ENCODE measurements at regions not wholly inside any gene's neighbourhood (a gene's known extent, or its start where the extent isn't known, plus 50 kb on each side); places are given as distances from the start of the nearest gene placed in this dataset.
A peak's percentile ranks its signal among the peaks of the same experiment; 100 is the strongest.

- DNase-seq: no peak
- no peak for TF ChIP-seq CTCF (IDR thresholded peaks at IDR 0.05)
- no peak for ATAC-seq
- Histone ChIP-seq H3K27me3 (no peaks in the 10 kb centered on the region), H3K4me1 (no peaks in the 10 kb centered on the region), H3K9me3 (no peaks in the 10 kb centered on the region), H3K27ac (no peak overlapping the region), H3K4me3 (no peak overlapping the region), H3K36me3 (no peaks in the 10 kb centered on the region)
- intact Hi-C loops (cut with DNase I): no loop called here
Observed at GRCh38 chr5:142397178-142397577, 72.4 kb upstream of the SPRY4 start.

- no peak for DNase-seq
- Histone ChIP-seq H3K36me3 (no peaks in the 10 kb centered on the region), H3K4me3 (no peak overlapping the region), H3K9me3 (no peaks in the 10 kb centered on the region), H3K27me3 (no peaks in the 10 kb centered on the region), H3K4me1 (no peaks in the 10 kb centered on the region), H3K27ac (no peak overlapping the region)
- no peak for TF ChIP-seq CTCF (IDR thresholded peaks at IDR 0.05)
- intact Hi-C loops (cut with DNase I): no loop called here
- no peak for ATAC-seq
Observed at GRCh38 chr5:142396436-142397038, 71.7 kb upstream of the SPRY4 start.

- intact Hi-C loops (cut with DNase I): no loop called here
- Histone ChIP-seq H3K4me1 (peaks cover 4% of the 10 kb centered on the region), H3K36me3 (no peaks in the 10 kb centered on the region), H3K27me3 (no peaks in the 10 kb centered on the region), H3K4me3 (no peak overlapping the region), H3K27ac (no peak overlapping the region), H3K9me3 (no peaks in the 10 kb centered on the region)
- no peak for TF ChIP-seq CTCF (IDR thresholded peaks at IDR 0.05)
- ATAC-seq (no peak), DNase-seq (no peak)
Observed at GRCh38 chr5:142395334-142395733, 70.5 kb upstream of the SPRY4 start.

- intact Hi-C loops (cut with DNase I): no loop called here
- Histone ChIP-seq H3K27ac (no peak overlapping the region), H3K4me3 (no peak overlapping the region), H3K36me3 (no peaks in the 10 kb centered on the region), H3K27me3 (no peaks in the 10 kb centered on the region), H3K9me3 (no peaks in the 10 kb centered on the region), H3K4me1 (peaks cover 20% of the 10 kb centered on the region)
- no peak for TF ChIP-seq CTCF (IDR thresholded peaks at IDR 0.05)
- ATAC-seq: no peak
- DNase-seq: no peak
Observed at GRCh38 chr5:142391058-142391845, 66.4 kb upstream of the SPRY4 start.

GRCh38 chr5:142390334-142390733 is 65.5 kb upstream of the SPRY4 start:
- DNase-seq (no peak), ATAC-seq (no peak)
- peak overlapping the region; percentile 58 for H3K27ac ChIP-seq
- intact Hi-C loops (cut with DNase I): no loop called here
- H3K4me3 ChIP-seq: no peak overlapping the region
- H3K4me1 ChIP-seq: peaks cover 20% of the 10 kb centered on the region
- no peaks in the 10 kb centered on the region for H3K36me3 ChIP-seq
- no peaks in the 10 kb centered on the region for H3K9me3 ChIP-seq
- TF ChIP-seq CTCF (IDR thresholded peaks at IDR 0.05): no peak
- no peaks in the 10 kb centered on the region for H3K27me3 ChIP-seq

Data from upper lobe of right lung (tissue), 1 donor.